SK-N-SH (cell line): ENCODE measurements at regions not wholly inside any gene's neighbourhood (a gene's known extent, or its start where the extent isn't known, plus 50 kb on each side); places are given as distances from the start of the nearest gene placed in this dataset.
A peak's percentile ranks its signal among the peaks of the same experiment; 100 is the strongest.

ENCODE experiments used
- CTCF ChIA-PET: fragments of 300-600, 350-600 bp; formaldehyde crosslinking; extraction: SDS; loops from one replicate; lab custom pipeline; 2021; lab: Yijun Ruan, JAX
- POLR2A ChIA-PET: fragments of 350-600 bp; sonication (Branson Sonifier 250); formaldehyde crosslinking; extraction: SDS; loops from one replicate; lab custom pipeline; 2020; ENCODE audit warnings: antibody characterized with exemption, inconsistent platforms; lab: Yijun Ruan, JAX
- DNase-seq: peaks from one replicate; pipeline ENCODE4 v3.0.0; 2012
- H2AFZ ChIP-seq: fragments of 200-600 bp; sonication (generic); 2 replicates; pipeline ENCODE4 v1.8.1; 2016; ENCODE audit warnings: antibody characterized with exemption, mild to moderate bottlenecking, low read depth
- H3F3A ChIP-seq: fragments of 200-600 bp; sonication (generic); replicated peaks from 2 replicates; pipeline ENCODE3; 2016; ENCODE audit warnings: antibody characterized with exemption, mild to moderate bottlenecking; ENCODE audit not compliant: insufficient read depth
- H3K27ac ChIP-seq, 2 experiments: fragments of 200-500 bp in 1 of 2; fragments of 200-600 bp in 1 of 2; sonication (Bioruptor generic) in 1 of 2; sonication (generic), shearing (Covaris generic) in 1 of 2; 2 replicates each; pipeline versions ENCODE4 v1.5.1 to v1.6.1; 2014 to 2016; ENCODE audit warnings: low read depth in 2 of 2, inconsistent platforms in 1 of 2, low read length in 1 of 2, mild to moderate bottlenecking in 1 of 2, mixed read lengths in 1 of 2
- H3K27me3 ChIP-seq: fragments of 200-600 bp; sonication (generic), shearing (Covaris generic); 2 replicates; pipeline ENCODE4 v1.6.1; 2016; ENCODE audit warnings: mixed run types; ENCODE audit not compliant: insufficient read depth
- H3K36me3 ChIP-seq, 2 experiments: fragments of 200-500 bp in 1 of 2; fragments of 200-600 bp in 1 of 2; sonication (Bioruptor generic) in 1 of 2; sonication (generic) in 1 of 2; replicated peaks in 1 of 2; 2 replicates each; pipeline versions ENCODE3 to v1.5.1; 2014 to 2016; ENCODE audit warnings: low read length in 1 of 2, mild to moderate bottlenecking in 1 of 2; ENCODE audit not compliant: insufficient read depth in 2 of 2, control insufficient read depth in 1 of 2
- H3K4me1 ChIP-seq, 2 experiments: fragments of 200-500 bp in 1 of 2; fragments of 200-600 bp in 1 of 2; sonication (Bioruptor generic) in 1 of 2; sonication (generic), shearing (Covaris generic) in 1 of 2; 2 replicates each; pipeline versions ENCODE4 v1.5.1 to v1.6.1; 2014 to 2016; ENCODE audit warnings: low read depth in 1 of 2, low read length in 1 of 2, mixed run types in 1 of 2; ENCODE audit not compliant: insufficient read depth in 2 of 2, control insufficient read depth in 1 of 2
- H3K4me2 ChIP-seq: fragments of 200-600 bp; sonication (generic), shearing (Covaris generic); 2 replicates; pipeline ENCODE4 v1.6.1; 2017; ENCODE audit warnings: mixed run types
- H3K4me3 ChIP-seq, 2 experiments: fragments of 200-500 bp in 1 of 2; fragments of 200-600 bp in 1 of 2; sonication (Bioruptor generic) in 1 of 2; sonication (generic), shearing (Covaris generic) in 1 of 2; 2 replicates each; pipeline versions ENCODE4 v1.5.1 to v1.8.1; 2014 to 2016; ENCODE audit warnings: low read depth in 2 of 2, inconsistent platforms in 1 of 2, low read length in 1 of 2, mild to moderate bottlenecking in 1 of 2, mixed read lengths in 1 of 2, moderate library complexity in 1 of 2
- H3K79me2 ChIP-seq: fragments of 200-600 bp; sonication (generic); 2 replicates; pipeline ENCODE4 v1.8.1; 2017; ENCODE audit warnings: mild to moderate bottlenecking; ENCODE audit not compliant: insufficient read depth
- H3K9ac ChIP-seq: fragments of 200-600 bp; sonication (generic); 2 replicates; pipeline ENCODE4 v1.6.1; 2017; ENCODE audit warnings: mixed run types
- H3K9me2 ChIP-seq: fragments of 200-600 bp; sonication (generic); 2 replicates; pipeline ENCODE4 v1.6.1; 2017; ENCODE audit warnings: mixed run types
- H3K9me3 ChIP-seq: fragments of 200-600 bp; sonication (generic); 2 replicates; pipeline ENCODE4 v1.6.1; 2017; ENCODE audit warnings: mixed run types, mild to moderate bottlenecking, moderate library complexity
- H4K20me1 ChIP-seq: fragments of 200-600 bp; sonication (generic); 2 replicates; pipeline ENCODE4 v1.6.1; 2017; ENCODE audit warnings: mild to moderate bottlenecking, mixed run types; ENCODE audit not compliant: insufficient read depth
- ELF1 ChIP-seq: IDR thresholded peaks from 2 replicates; pipeline ENCODE4 v1.4.0; 2012
- EZH2phosphoT487 ChIP-seq: fragments of 200-600 bp; sonication (generic); IDR thresholded peaks from 2 replicates; pipeline ENCODE4 v1.6.1; 2017; ENCODE audit warnings: low read depth, mixed run types, mild to moderate bottlenecking, antibody characterized with exemption, moderate library complexity, borderline replicate concordance
- FOXJ3 ChIP-seq: sonication (generic); formaldehyde crosslinking; IDR thresholded peaks from 2 replicates; pipeline ENCODE4 v1.5.1; 2020; ENCODE audit warnings: mild to moderate bottlenecking, missing genetic modification reagents
- FOXM1 ChIP-seq: IDR thresholded peaks from 2 replicates; pipeline ENCODE4 v1.4.0; 2012; ENCODE audit warnings: low read depth, mild to moderate bottlenecking
- GABPA ChIP-seq: IDR thresholded peaks from 2 replicates; pipeline ENCODE4 v1.4.0; 2012; ENCODE audit warnings: low read depth, mild to moderate bottlenecking
- GATA2 ChIP-seq: sonication (generic); formaldehyde crosslinking; IDR thresholded peaks from 2 replicates; pipeline ENCODE4 v1.5.0; 2020; ENCODE audit warnings: mild to moderate bottlenecking, missing genetic modification reagents
- JUND ChIP-seq: IDR thresholded peaks from 2 replicates; pipeline ENCODE4 v1.4.0; 2012
- MEF2A ChIP-seq: IDR thresholded peaks from 2 replicates; pipeline ENCODE4 v1.4.0; 2012; ENCODE audit warnings: low read depth, borderline replicate concordance
- NFIC ChIP-seq: IDR thresholded peaks from 2 replicates; pipeline ENCODE4 v1.4.0; 2012; ENCODE audit warnings: borderline replicate concordance
- NRF1 ChIP-seq: IDR thresholded peaks from 2 replicates; pipeline ENCODE4 v1.6.1; 2012; ENCODE audit warnings: low read depth, mild to moderate bottlenecking, low read length
- RAD21 ChIP-seq: IDR thresholded peaks from 2 replicates; pipeline ENCODE4 v1.6.1; 2012; ENCODE audit warnings: mild to moderate bottlenecking, low read length
- RCOR1 ChIP-seq: fragments of 150-350 bp; IDR thresholded peaks from 2 replicates; pipeline ENCODE4 v1.6.1; 2017; ENCODE audit warnings: antibody characterized with exemption, low read length
- SIN3A ChIP-seq: IDR thresholded peaks from 2 replicates; pipeline ENCODE4 v1.6.1; 2012; ENCODE audit warnings: low read depth, mild to moderate bottlenecking, low read length, moderate library complexity, borderline replicate concordance
- SMC3 ChIP-seq: IDR thresholded peaks from 2 replicates; pipeline ENCODE4 v1.6.1; 2012; ENCODE audit warnings: low read depth, low read length, improper control_type of control experiment
- TAF1 ChIP-seq: IDR thresholded peaks from 2 replicates; pipeline ENCODE4 v1.6.1; 2012; ENCODE audit warnings: low read depth, mild to moderate bottlenecking, low read length, moderate library complexity, borderline replicate concordance
- TCF12 ChIP-seq: IDR thresholded peaks from 2 replicates; pipeline ENCODE4 v1.4.0; 2012
- TEAD4 ChIP-seq: IDR thresholded peaks from 2 replicates; pipeline ENCODE4 v1.4.0; 2012; ENCODE audit warnings: mild to moderate bottlenecking, borderline replicate concordance; ENCODE audit not compliant: insufficient read depth
- YY1 ChIP-seq: IDR thresholded peaks from 2 replicates; pipeline ENCODE4 v1.4.0; 2012; ENCODE audit warnings: low read depth, mild to moderate bottlenecking
- WGBS: methylation state at CpG from one replicate; pipeline ENCODE4 v1.1.6; 2017; ENCODE audit warnings: low lambda C conversion rate; 5-methylcytosine and 5-hydroxymethylcytosine counted together
- TF ChIP-seq, protein P1 (sequence below): fragments of 150-350 bp; IDR thresholded peaks from 2 replicates; pipeline ENCODE4 v1.6.1; 2017; ENCODE audit warnings: antibody characterized with exemption, low read length, low read depth, borderline replicate concordance
- TF ChIP-seq, protein P2 (sequence below): IDR thresholded peaks from 2 replicates; pipeline ENCODE4; 2012
- TF ChIP-seq, protein P3 (sequence below): IDR thresholded peaks from 2 replicates; pipeline ENCODE4 v1.4.0; 2012; ENCODE audit warnings: low read depth
- TF ChIP-seq, protein P4 (sequence below): fragments of 150-350 bp; IDR thresholded peaks from 2 replicates; pipeline ENCODE4 v1.6.1; 2016; ENCODE audit warnings: mild to moderate bottlenecking, low read depth, low read length

DNA sequence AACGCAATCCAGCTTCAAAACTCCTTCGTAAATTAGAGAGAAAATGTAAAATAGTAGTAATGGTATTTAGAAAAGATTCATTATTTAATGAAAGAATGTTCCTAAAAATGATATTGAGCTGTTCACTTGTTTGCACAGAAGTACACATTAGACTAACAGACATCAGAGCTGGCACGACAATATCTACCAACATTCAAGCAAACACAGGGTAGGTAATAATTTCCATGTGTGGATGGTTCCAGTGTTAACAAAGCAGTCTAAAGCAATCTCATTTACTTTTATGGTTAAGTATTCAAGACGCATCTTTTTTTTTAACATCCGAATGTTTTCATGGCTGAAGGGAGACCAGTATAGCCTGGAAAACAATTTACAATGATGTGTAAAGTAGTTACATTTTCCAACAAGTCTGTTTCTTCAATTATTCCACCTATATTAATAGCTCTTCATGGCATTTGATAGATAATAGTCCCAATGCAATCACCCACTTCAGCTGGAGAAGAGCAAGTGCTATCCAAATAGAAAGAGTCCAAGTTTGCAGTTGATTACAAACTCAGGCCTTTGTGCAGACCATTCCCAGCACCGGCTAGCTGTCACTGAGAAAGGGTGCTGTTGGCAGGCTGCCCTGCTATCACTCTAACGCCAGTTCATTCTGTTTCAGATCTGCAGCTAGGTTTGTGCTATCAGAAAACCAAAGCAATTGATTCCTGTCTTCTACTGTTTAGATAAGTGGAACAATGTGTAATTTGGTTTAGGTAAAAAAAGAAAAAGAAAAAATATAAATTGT lies 458.8 kb downstream of the DTWD2 start:
- CTCF ChIA-PET = interaction anchor here (1.1 to 1.2 kb wide), 2 partner anchors 41 to 263 kb away, joined by 3 read pairs; no protein-coding TSS in a partner anchor

DNA sequence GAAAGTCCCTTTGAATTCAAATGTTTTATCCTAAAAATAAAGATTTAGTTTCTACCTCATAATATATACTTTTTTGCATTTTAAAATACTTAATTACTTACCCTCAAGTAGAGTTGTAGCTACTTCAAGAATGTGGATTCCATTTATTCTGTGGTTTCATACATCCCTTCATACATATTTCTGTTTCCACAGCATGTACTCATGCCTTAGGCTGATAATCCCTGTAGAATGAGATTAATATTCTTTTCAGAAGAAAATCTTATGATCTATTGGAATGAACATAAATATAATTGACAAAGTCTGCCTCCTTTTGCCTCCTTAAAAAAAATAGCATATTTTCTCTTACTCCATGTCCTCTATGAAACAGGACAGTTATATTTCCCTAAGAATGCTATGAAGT lies 465.7 kb downstream of the DTWD2 start:
- H3K79me2 ChIP-seq = no peaks in the 10 kb centered on the region
- POLR2A ChIA-PET = no interaction called here
- no peaks in the 10 kb centered on the region for H3F3A ChIP-seq
- H3K9me2 ChIP-seq = no peaks in the 10 kb centered on the region
- no peak overlapping the region for H3K4me2 ChIP-seq
- H3K9ac ChIP-seq = no peak overlapping the region
- H3K4me1 ChIP-seq = no peaks in the 10 kb centered on the region; a peak in 1 of 4 replicates
- no peak for DNase-seq
- no peak overlapping the region for H3K27ac ChIP-seq
- no peak for TF ChIP-seq EZH2phosphoT487
- TF ChIP-seq ELF1 = no peak
- no peak for TF ChIP-seq FOXM1
- TF ChIP-seq JUND = no peak
- TF ChIP-seq, protein P1, sequence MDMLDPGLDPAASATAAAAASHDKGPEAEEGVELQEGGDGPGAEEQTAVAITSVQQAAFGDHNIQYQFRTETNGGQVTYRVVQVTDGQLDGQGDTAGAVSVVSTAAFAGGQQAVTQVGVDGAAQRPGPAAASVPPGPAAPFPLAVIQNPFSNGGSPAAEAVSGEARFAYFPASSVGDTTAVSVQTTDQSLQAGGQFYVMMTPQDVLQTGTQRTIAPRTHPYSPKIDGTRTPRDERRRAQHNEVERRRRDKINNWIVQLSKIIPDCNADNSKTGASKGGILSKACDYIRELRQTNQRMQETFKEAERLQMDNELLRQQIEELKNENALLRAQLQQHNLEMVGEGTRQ = no peak
- TF ChIP-seq, protein P2, sequence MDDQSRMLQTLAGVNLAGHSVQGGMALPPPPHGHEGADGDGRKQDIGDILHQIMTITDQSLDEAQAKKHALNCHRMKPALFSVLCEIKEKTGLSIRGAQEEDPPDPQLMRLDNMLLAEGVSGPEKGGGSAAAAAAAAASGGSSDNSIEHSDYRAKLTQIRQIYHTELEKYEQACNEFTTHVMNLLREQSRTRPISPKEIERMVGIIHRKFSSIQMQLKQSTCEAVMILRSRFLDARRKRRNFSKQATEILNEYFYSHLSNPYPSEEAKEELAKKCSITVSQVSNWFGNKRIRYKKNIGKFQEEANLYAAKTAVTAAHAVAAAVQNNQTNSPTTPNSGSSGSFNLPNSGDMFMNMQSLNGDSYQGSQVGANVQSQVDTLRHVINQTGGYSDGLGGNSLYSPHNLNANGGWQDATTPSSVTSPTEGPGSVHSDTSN = no peak
- no peak for TF ChIP-seq RCOR1
- no peak for TF ChIP-seq NFIC
- TF ChIP-seq NRF1 = no peak
- TF ChIP-seq, protein P3, sequence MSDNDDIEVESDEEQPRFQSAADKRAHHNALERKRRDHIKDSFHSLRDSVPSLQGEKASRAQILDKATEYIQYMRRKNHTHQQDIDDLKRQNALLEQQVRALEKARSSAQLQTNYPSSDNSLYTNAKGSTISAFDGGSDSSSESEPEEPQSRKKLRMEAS = no peak
- no peak for TF ChIP-seq GABPA
- no peak for TF ChIP-seq TEAD4
- TF ChIP-seq GATA2 = no peak
- no peak for TF ChIP-seq YY1
- TF ChIP-seq, protein P4, sequence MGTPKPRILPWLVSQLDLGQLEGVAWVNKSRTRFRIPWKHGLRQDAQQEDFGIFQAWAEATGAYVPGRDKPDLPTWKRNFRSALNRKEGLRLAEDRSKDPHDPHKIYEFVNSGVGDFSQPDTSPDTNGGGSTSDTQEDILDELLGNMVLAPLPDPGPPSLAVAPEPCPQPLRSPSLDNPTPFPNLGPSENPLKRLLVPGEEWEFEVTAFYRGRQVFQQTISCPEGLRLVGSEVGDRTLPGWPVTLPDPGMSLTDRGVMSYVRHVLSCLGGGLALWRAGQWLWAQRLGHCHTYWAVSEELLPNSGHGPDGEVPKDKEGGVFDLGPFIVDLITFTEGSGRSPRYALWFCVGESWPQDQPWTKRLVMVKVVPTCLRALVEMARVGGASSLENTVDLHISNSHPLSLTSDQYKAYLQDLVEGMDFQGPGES = no peak
- no peak for TF ChIP-seq MEF2A
- TF ChIP-seq SIN3A = no peak
- TF ChIP-seq RAD21 = no peak
- no peak for TF ChIP-seq TCF12
- no peaks in the 10 kb centered on the region for H3K36me3 ChIP-seq
- H3K27me3 ChIP-seq = no peaks in the 10 kb centered on the region
- H4K20me1 ChIP-seq = no peaks in the 10 kb centered on the region
- no peaks in the 10 kb centered on the region for H3K9me3 ChIP-seq
- no peak overlapping the region for H3K4me3 ChIP-seq
- CTCF ChIA-PET = no interaction called here
- H2AFZ ChIP-seq = no peak overlapping the region

More for the DNA sequence above, 458.8 kb downstream of the DTWD2 start:
- Histone ChIP-seq H3K79me2 (no peaks in the 10 kb centered on the region), H4K20me1 (no peaks in the 10 kb centered on the region), H3K36me3 (no peaks in the 10 kb centered on the region), H3K4me2 (no peak overlapping the region), H2AFZ (no peak overlapping the region), H3K9me3 (no peaks in the 10 kb centered on the region), H3K9ac (no peak overlapping the region), H3K9me2 (no peaks in the 10 kb centered on the region), H3K27me3 (no peaks in the 10 kb centered on the region), H3K4me3 (no peak overlapping the region), H3F3A (no peaks in the 10 kb centered on the region), H3K27ac (no peak overlapping the region), H3K4me1 (peaks cover 0 to 4% of the 10 kb centered on the region in 2 experiments; a peak in 2 of 4 replicates)
- TF ChIP-seq GATA2 (peak; percentile 58), FOXJ3 (CRISPR knock-in tag) (peak; percentile 78; the same call in 1 of the 2 replicates), SMC3 (no peak), YY1 (no peak), TAF1 (no peak), TEAD4 (no peak), EZH2phosphoT487 (no peak), NRF1 (no peak)
- WGBS = 18% methylated on average over 7 of the region's 7 CpGs
- peak; percentile 30 for DNase-seq
- POLR2A ChIA-PET = no interaction called here
